ENCODE measurements at regions not wholly inside any gene's neighbourhood (a gene's known extent, or its start where the extent isn't known, plus 50 kb on each side); places are given as distances from the start of the nearest gene placed in this dataset.

- Histone ChIP-seq H3K9ac (ENCODE audit: low read length) (no peak overlapping the region), H2AFZ (ENCODE audit: low read length) (no peak overlapping the region), H3K4me1 (ENCODE audit: low read length) (no peaks in the 10 kb centered on the region), H3K9me2 (replicated peaks; ENCODE audit: insufficient read depth, low read length) (no peaks in the 10 kb centered on the region), H4K20me1 (ENCODE audit: insufficient read depth, low read length) (no peaks in the 10 kb centered on the region), H3K36me3 (replicated peaks; ENCODE audit: insufficient read depth, low read length) (no peaks in the 10 kb centered on the region), H3K4me3 (ENCODE audit: low read length) (no peak overlapping the region), H3F3A (ENCODE audit: insufficient read depth, low read length) (no peaks in the 10 kb centered on the region), H3K79me2 (ENCODE audit: low read length) (no peaks in the 10 kb centered on the region), H3K27me3 (replicated peaks; ENCODE audit: insufficient read depth, low read length) (no peaks in the 10 kb centered on the region), H3K4me2 (ENCODE audit: low read depth, low read length) (no peak overlapping the region), H3K27ac (ENCODE audit: low read length) (no peak overlapping the region), H3K9me3 (replicated peaks; ENCODE audit: insufficient read depth, low read length) (no peaks in the 10 kb centered on the region)
- DNase-seq = no peak
- TF ChIP-seq EZH2phosphoT487 (IDR thresholded peaks at IDR 0.05; ENCODE audit: low read length) (no peak), EZH2 (optimal IDR thresholded peaks at IDR 0.05; ENCODE audit: low read depth, low read length) (no peak), CTCF (IDR thresholded peaks at IDR 0.05; ENCODE audit: low read length) (no peak)
Measured at GRCh38 chr13:87206708-87207107, 464.5 kb upstream of the SLITRK5 start.

GRCh38 chr13:87207280-87208003 is 463.7 kb upstream of the SLITRK5 start:
- Histone ChIP-seq H3K27ac (ENCODE audit: low read length) (no peak overlapping the region), H3K4me3 (ENCODE audit: low read length) (no peak overlapping the region), H3K9me2 (replicated peaks; ENCODE audit: insufficient read depth, low read length) (no peaks in the 10 kb centered on the region), H4K20me1 (ENCODE audit: insufficient read depth, low read length) (no peaks in the 10 kb centered on the region), H2AFZ (ENCODE audit: low read length) (no peak overlapping the region), H3K79me2 (ENCODE audit: low read length) (no peaks in the 10 kb centered on the region), H3K9ac (ENCODE audit: low read length) (no peak overlapping the region), H3K4me2 (ENCODE audit: low read depth, low read length) (no peak overlapping the region), H3K4me1 (ENCODE audit: low read length) (no peaks in the 10 kb centered on the region), H3F3A (ENCODE audit: insufficient read depth, low read length) (no peaks in the 10 kb centered on the region), H3K36me3 (replicated peaks; ENCODE audit: insufficient read depth, low read length) (no peaks in the 10 kb centered on the region), H3K27me3 (replicated peaks; ENCODE audit: insufficient read depth, low read length) (no peaks in the 10 kb centered on the region), H3K9me3 (replicated peaks; ENCODE audit: insufficient read depth, low read length) (no peaks in the 10 kb centered on the region)
- no peak for DNase-seq
- no peak for TF ChIP-seq EZH2 (optimal IDR thresholded peaks at IDR 0.05; ENCODE audit: low read depth, low read length)
- no peak for TF ChIP-seq CTCF (IDR thresholded peaks at IDR 0.05; ENCODE audit: low read length)
- no peak for TF ChIP-seq EZH2phosphoT487 (IDR thresholded peaks at IDR 0.05; ENCODE audit: low read length)

GRCh38 chr13:87208636-87209035 is 462.5 kb upstream of the SLITRK5 start:
- H3K9me3 ChIP-seq (replicated peaks; ENCODE audit: insufficient read depth, low read length) = no peaks in the 10 kb centered on the region
- H3K27ac ChIP-seq (ENCODE audit: low read length) = no peak overlapping the region
- H3K4me2 ChIP-seq (ENCODE audit: low read depth, low read length) = no peak overlapping the region
- H3K27me3 ChIP-seq (replicated peaks; ENCODE audit: insufficient read depth, low read length) = no peaks in the 10 kb centered on the region
- no peak for TF ChIP-seq CTCF (IDR thresholded peaks at IDR 0.05; ENCODE audit: low read length)
- TF ChIP-seq EZH2 (optimal IDR thresholded peaks at IDR 0.05; ENCODE audit: low read depth, low read length) = no peak
- TF ChIP-seq EZH2phosphoT487 (IDR thresholded peaks at IDR 0.05; ENCODE audit: low read length) = no peak
- H3K36me3 ChIP-seq (replicated peaks; ENCODE audit: insufficient read depth, low read length) = no peaks in the 10 kb centered on the region
- H3K4me1 ChIP-seq (ENCODE audit: low read length) = no peaks in the 10 kb centered on the region
- no peak overlapping the region for H3K4me3 ChIP-seq (ENCODE audit: low read length)
- no peaks in the 10 kb centered on the region for H3K9me2 ChIP-seq (replicated peaks; ENCODE audit: insufficient read depth, low read length)
- no peaks in the 10 kb centered on the region for H4K20me1 ChIP-seq (ENCODE audit: insufficient read depth, low read length)
- H3K9ac ChIP-seq (ENCODE audit: low read length) = no peak overlapping the region
- H3F3A ChIP-seq (ENCODE audit: insufficient read depth, low read length) = no peaks in the 10 kb centered on the region
- no peak for DNase-seq
- H2AFZ ChIP-seq (ENCODE audit: low read length) = no peak overlapping the region
- H3K79me2 ChIP-seq (ENCODE audit: low read length) = no peaks in the 10 kb centered on the region

Measured in MM.1S (cell line).